B cell (primary cell): ENCODE measurements at regions not wholly inside any gene's neighbourhood (a gene's known extent, or its start where the extent isn't known, plus 50 kb on each side); places are given as distances from the start of the nearest gene placed in this dataset.
A peak's percentile ranks its signal among the peaks of the same experiment; 100 is the strongest.
"Not testable (repeated sequence)": the region's sequence is repeated elsewhere in the genome, so short reads cannot be mapped to it uniquely, and the experiment has no call there.

Experiments
- ATAC-seq: fragments of 200-7000 bp; cut with Tn5 transposase; one replicate; pipeline ENCODE4 v1.10.0; 2021; ENCODE audit warnings: low read depth, mild to moderate bottlenecking, moderate number of reproducible peaks, moderate library complexity
- CTCF ChIA-PET: fragments of 350-600 bp; sonication (Branson Sonifier 250); formaldehyde crosslinking; loops from one replicate; lab custom pipeline; 2021; ENCODE audit warnings: antibody characterized with exemption, inconsistent platforms; lab: Charles Lee
- POLR2A ChIA-PET: fragments of 350-600 bp; sonication (Branson Sonifier 250); formaldehyde crosslinking; loops from one replicate; lab custom pipeline; 2021; ENCODE audit warnings: antibody characterized with exemption; lab: Charles Lee
- DNase-seq: peaks from one replicate; pipeline ENCODE4 v3.0.0; 2013
- H2AFZ ChIP-seq: 2 replicates; pipeline ENCODE4 v1.6.1; 2012; ENCODE audit warnings: mild to moderate bottlenecking, low read depth, low read length; ENCODE audit not compliant: insufficient read depth, poor library complexity, severe bottlenecking
- H3K27ac ChIP-seq, 2 donors: 1 replicate in 1 of 2; 2 replicates in 1 of 2; pipeline ENCODE4 v1.5.1; 2012 to 2013; ENCODE audit warnings: low read length in 2 of 2, mild to moderate bottlenecking in 2 of 2, moderate library complexity in 1 of 2
- H3K27me3 ChIP-seq, 4 experiments: fragments of 200-600 bp in 1 of 4; sonication (generic) in 1 of 4; replicated peaks in 1 of 4; 1 replicate in 2 of 4; 2 replicates in 2 of 4; pipeline versions ENCODE4 v1.6.1 to v1.7.0; 2013 to 2016; ENCODE audit warnings: low read length in 3 of 4, mild to moderate bottlenecking in 2 of 4, mixed read lengths in 1 of 4, moderate library complexity in 1 of 4; ENCODE audit not compliant: insufficient read depth in 4 of 4, control insufficient read depth in 3 of 4; ENCODE audit errors: control extremely low read depth in 1 of 4
- H3K36me3 ChIP-seq, 2 experiments: replicated peaks in 1 of 2; 1 replicate in 1 of 2; 2 replicates in 1 of 2; pipeline versions ENCODE4 v1.6.1 to v1.7.1; 2013; ENCODE audit warnings: low read length in 1 of 2; ENCODE audit not compliant: insufficient read depth in 2 of 2, control insufficient read depth in 1 of 2; ENCODE audit errors: control extremely low read depth in 1 of 2, extremely low read depth in 1 of 2
- H3K4me1 ChIP-seq, 2 donors: fragments of 200-600 bp in 1 of 2; sonication (generic) in 1 of 2; 1 replicate in 1 of 2; 2 replicates in 1 of 2; pipeline versions ENCODE4 v1.5.1 to v1.6.1; 2013 to 2017; ENCODE audit warnings: low read length in 2 of 2; ENCODE audit not compliant: control insufficient read depth in 2 of 2, insufficient read depth in 2 of 2
- H3K4me2 ChIP-seq: replicated peaks from 2 replicates; pipeline ENCODE3; 2012; ENCODE audit warnings: mild to moderate bottlenecking, low read depth, low read length; ENCODE audit not compliant: poor library complexity, severe bottlenecking
- H3K4me3 ChIP-seq, 5 experiments: fragments of 200-600 bp in 1 of 5; sonication (generic) in 1 of 5; 1 replicate in 3 of 5; 2 replicates in 2 of 5; pipeline versions ENCODE4 v1.5.1 to v1.7.0; 2011 to 2016; ENCODE audit warnings: low read length in 4 of 5, mild to moderate bottlenecking in 4 of 5, low read depth in 2 of 5, control low read depth in 1 of 5, moderate library complexity in 1 of 5; ENCODE audit not compliant: insufficient read depth in 1 of 5; ENCODE audit errors: control extremely low read depth in 1 of 5, extremely low read depth in 1 of 5
- H3K79me2 ChIP-seq: fragments of 200-600 bp; sonication (generic); one replicate; pipeline ENCODE4 v1.6.0; 2016; ENCODE audit warnings: low read length; ENCODE audit not compliant: control insufficient read depth, insufficient read depth
- H3K9ac ChIP-seq: fragments of 200-600 bp; sonication (generic); 2 replicates; pipeline ENCODE4 v1.6.1; 2017; ENCODE audit warnings: mild to moderate bottlenecking, low read length, moderate library complexity
- H3K9me3 ChIP-seq, 3 donors: one replicate each; pipeline versions ENCODE4 v1.6.1 to v1.7.1; 2013; ENCODE audit warnings: low read length in 2 of 3; ENCODE audit not compliant: control insufficient read depth in 2 of 3, insufficient read depth in 1 of 3; ENCODE audit errors: control extremely low read depth in 1 of 3
- H4K20me1 ChIP-seq: 2 replicates; pipeline ENCODE4 v1.6.0; 2012; ENCODE audit warnings: mild to moderate bottlenecking, low read length; ENCODE audit not compliant: insufficient read depth, control insufficient read depth, poor library complexity, severe bottlenecking
- H3K27ac Mint-ChIP-seq: one replicate; pipeline ENCODE4 v1.8.0; 2021; ENCODE audit warnings: mixed read lengths
- H3K27me3 Mint-ChIP-seq: one replicate; pipeline ENCODE4 v1.8.0; 2021; ENCODE audit warnings: mixed read lengths
- H3K4me1 Mint-ChIP-seq: one replicate; pipeline ENCODE4 v1.8.0; 2021; ENCODE audit warnings: mixed read lengths
- H3K4me3 Mint-ChIP-seq: one replicate; pipeline ENCODE4 v1.8.0; 2021; ENCODE audit warnings: mixed read lengths
- H3K9me3 Mint-ChIP-seq: one replicate; pipeline ENCODE4 v1.8.0; 2022; ENCODE audit warnings: mixed read lengths; ENCODE audit not compliant: insufficient read depth
- CTCF ChIP-seq: fragments of 200-600 bp; IDR thresholded peaks from one replicate; pipeline ENCODE4 v1.8.0; 2022; ENCODE audit warnings: antibody characterized with exemption, mild to moderate bottlenecking
- WGBS: methylation state at CpG from one replicate; pipeline ENCODE4 v1.1.5; 2013; ENCODE audit warnings: missing lambda C conversion rate; ENCODE audit not compliant: insufficient coverage; 5-methylcytosine and 5-hydroxymethylcytosine counted together
- intact Hi-C: fragments of 100-400 bp; cut with micrococcal nuclease; formaldehyde crosslinking; loops from one replicate; pipeline ENCODE4 v1.10.0; 2022

- DNase-seq, H3K4me3 ChIP-seq, POLR2A ChIA-PET, H3K27me3 ChIP-seq, H3K27me3 Mint-ChIP-seq, H3K9ac ChIP-seq, H3K79me2 ChIP-seq, intact Hi-C loops, H3K27ac Mint-ChIP-seq, H3K4me1 ChIP-seq, H3K27ac ChIP-seq, H3K4me1 Mint-ChIP-seq, H3K4me2 ChIP-seq, H3K9me3 ChIP-seq, H2AFZ ChIP-seq, ATAC-seq, H3K4me3 Mint-ChIP-seq, H3K9me3 Mint-ChIP-seq, H3K36me3 ChIP-seq, CTCF ChIA-PET, H4K20me1 ChIP-seq: not testable (repeated sequence)
- WGBS, result 100% methylated on average over 1 of the region's 2 CpGs
These were observed 177.7 kb downstream of the OR4F29 start for GRCh38 chr1:273772-274171.

GRCh38 chr1:267815-268214 is 183.7 kb downstream of the OR4F29 start:
- H2AFZ ChIP-seq, H3K79me2 ChIP-seq, H3K9me3 ChIP-seq, intact Hi-C loops, H3K4me1 ChIP-seq, H3K9me3 Mint-ChIP-seq, H3K4me3 ChIP-seq, H3K36me3 ChIP-seq, H3K27me3 ChIP-seq, CTCF ChIA-PET, H3K9ac ChIP-seq, H3K4me2 ChIP-seq, H3K4me1 Mint-ChIP-seq, H3K27me3 Mint-ChIP-seq, POLR2A ChIA-PET, H3K27ac ChIP-seq, H3K27ac Mint-ChIP-seq, H3K4me3 Mint-ChIP-seq, ATAC-seq, H4K20me1 ChIP-seq: not testable (repeated sequence)
- DNase-seq, result peak; percentile 45
- 2% methylated on average over 4 of the region's 5 CpGs for WGBS
- peak; percentile 31 for TF ChIP-seq CTCF
